Myocyte (in vitro differentiated cells): ENCODE measurements at regions not wholly inside any gene's neighbourhood (a gene's known extent, or its start where the extent isn't known, plus 50 kb on each side); places are given as distances from the start of the nearest gene placed in this dataset.
"Not testable (repeated sequence)": the region's sequence is repeated elsewhere in the genome, so short reads cannot be mapped to it uniquely, and the experiment has no call there.

Experiments used
- DNase-seq: peaks from one replicate; pipeline ENCODE4 v3.0.0-alpha.2; 2012; ENCODE audit warnings: low read depth

DNA sequence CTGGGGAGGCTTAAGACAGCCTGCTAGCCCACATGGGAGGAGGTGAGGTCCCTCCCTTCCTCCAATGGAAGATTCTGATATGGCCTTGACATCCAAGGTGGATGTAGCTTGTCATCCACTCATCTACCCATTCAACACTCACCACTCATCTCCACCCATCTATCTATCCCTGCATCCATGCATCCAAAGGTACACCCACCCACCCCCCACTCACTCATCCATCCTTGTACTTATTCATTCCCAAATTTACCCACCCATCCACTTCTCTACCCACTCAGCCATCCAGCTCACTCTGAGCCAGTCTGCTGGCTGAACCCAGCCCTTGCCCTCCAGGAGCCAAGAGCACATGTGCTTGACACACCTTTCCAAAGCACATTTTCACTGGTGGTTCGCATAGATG is 189.7 kb downstream of the TLE3 start:
- no peak for DNase-seq

DNA sequence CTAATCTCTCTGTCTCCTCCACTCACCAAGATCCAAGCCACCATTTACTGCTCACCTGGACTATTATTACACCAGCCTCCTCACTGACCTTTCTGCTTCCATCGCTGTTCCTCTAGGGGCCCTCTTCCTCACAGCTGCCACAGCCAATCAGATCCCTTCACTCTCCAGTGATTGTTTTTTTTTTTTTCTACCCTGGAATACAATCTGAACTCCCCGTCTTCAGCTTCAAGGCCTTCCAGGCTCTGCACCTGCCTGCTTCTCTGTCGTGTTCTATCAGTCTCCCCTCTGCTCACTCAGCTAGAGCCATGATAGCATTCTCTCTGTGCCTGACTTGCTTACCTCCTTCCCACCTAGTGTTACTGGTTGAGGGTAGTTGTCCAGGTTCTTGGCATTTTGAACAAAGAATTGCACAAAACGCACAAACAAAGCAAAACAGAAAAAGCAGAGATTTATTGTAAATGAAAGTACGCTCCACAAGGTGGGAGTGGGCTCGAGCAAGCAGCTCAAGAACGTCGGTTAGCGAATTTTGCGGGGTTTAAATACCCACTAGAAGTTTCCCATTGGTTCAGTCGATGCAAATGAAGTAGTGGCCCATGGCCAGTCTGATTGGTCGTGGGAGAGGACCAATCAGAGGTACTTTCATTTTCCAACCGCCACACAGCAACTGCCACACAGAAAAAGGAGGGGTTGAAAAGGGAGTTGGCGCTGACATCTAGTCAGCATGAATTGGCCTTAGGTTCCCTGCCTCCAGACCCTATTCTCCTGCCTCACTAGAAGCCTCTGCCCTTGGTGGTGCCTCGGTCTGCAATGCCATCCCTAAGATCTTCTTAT is 188.9 kb downstream of the TLE3 start:
- no peak for DNase-seq

DNA sequence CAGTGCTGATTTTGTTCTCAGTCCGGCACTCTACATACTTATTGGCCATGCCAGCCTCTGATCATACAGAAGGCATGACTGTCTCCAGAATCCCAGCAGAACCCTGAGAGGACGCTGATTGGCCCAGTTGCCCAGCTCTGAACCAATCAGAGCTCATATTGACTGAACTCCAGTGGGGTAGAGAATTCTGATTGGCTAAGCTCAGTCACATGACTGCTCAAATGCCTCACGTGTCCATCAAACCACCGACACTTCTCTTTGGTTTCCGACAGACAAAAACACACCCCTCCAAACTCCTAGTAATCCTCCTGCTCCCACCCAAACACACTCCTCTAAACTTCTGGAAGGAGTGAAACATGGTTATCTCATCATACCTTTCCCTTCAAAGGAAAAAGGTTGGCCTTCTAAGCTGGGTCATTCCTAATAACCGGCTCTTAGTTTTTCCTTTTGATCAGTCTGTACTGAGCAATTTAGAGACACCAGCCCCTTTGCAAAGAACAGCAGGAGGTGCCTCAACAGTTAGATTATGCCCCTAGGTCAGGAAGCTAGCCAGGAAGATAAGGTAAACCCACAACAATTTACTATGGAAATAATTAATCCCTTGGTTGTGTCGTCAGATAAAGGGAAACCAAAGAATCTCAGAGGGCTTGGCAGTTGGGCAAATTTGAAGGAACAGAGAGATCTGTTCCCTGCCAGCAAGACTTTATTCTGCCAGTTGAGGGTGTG is 187.8 kb downstream of the TLE3 start:
- no peak for DNase-seq

DNA sequence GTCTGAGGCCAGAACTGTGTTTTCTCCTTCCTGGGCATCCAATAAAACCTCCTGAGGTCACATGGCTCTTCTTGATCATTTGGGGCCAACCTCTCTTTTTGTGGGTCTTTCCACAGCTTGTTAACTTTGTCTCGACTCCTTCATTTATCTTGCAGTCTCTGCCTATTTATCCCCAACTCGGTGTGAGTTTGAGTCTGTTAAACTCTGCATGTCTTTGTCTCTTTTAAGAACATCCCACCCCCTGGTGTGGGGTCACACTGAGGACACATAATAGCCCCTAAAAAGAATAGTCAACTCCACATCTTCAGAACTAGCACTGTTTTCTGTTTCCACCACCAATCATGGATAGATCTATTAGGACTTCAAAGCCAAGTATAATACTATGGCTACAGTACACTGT is 187.2 kb downstream of the TLE3 start:
- no peak for DNase-seq

- no peak for DNase-seq
These were observed 185.6 kb downstream of the TLE3 start for GRCh38 chr15:69912116-69912515.

DNA sequence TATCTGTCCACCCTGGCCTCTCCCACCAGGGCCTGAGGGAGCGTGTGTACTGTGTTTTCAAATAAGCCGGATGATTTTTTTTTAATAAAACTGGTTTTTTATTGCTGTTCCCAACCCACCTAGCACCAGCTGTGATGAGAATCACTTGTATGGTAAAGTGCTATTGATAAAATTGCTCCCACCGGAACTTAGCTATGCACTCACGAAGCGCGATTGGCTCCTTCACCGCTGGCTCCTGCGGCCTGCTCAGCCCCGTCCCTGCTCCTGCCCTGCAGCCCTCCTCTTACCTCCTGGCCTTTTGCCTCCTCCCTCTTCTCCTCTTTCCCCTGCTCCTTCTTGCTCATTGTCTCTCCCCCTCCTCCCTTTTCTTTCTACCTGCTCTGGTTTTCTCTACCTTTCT is 183.7 kb downstream of the TLE3 start:
- no peak for DNase-seq

DNA sequence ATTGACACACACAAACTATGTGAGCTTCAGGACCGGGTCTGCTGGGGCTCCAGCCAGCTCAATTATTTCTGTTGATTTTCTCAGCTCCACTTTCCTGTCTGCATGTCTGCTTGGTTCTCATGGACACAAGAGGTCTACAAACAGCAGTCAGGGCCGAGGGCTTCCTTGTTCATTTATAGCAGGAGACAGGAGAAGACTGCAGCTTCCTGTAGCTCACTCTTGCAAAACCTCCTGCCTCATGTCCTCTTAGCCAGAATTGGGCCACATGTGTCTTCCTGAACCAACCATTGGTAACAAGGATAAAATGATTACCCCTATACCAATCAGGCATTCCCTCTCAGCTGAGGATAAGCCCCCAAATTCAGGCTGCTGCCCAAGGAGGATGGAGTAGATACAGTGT is 182.8 kb downstream of the TLE3 start:
- DNase-seq = no peak

DNA sequence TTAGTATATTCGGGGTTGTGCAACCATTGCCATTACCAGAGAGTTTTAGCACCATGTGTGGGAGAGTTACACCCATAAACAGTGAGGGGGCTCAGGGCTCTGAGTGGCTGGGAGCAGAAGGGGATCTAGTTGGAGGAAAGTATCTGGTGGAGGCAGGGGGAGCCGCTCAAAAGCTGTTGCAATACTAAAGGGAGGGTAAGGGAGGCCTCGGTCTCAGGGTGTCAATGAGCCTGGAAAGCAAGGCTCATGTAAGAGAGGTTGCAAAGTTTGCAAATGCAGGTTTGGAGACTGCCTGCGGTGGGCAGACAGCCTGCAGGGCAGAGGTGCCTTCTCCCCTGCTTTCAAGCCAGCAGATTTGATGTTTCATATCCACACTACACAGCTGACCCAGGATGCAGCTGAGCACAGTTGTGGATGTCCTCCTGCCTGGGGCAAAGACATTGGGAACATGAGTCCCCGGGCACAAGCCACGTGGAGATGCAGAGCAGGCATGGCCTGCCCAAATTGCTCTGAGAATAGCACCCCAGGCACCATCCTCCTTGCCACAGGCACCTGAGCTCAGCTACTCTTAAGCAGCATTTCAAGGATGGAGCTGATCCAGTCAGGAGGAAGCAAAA is 181.4 kb downstream of the TLE3 start:
- DNase-seq = no peak

DNA sequence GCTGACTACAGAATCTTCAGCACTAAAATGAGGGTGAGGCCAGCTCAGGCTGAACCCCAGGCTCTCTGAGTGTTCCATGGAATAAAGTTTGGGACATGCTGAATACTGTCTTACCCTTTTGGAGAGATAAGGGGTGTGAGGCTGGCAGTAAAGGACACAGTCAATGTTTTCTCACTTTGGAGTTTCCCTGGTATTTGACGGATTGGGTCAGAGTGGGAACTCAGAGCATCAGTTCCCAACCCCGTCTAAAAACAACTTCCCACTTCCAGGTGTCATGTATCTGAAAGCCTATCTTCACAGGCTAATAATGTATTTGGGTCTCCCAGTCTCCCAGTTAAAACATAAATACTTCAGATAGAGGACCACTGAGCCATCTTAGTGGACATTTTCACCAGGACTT is 180.7 kb downstream of the TLE3 start:
- no peak for DNase-seq

DNA sequence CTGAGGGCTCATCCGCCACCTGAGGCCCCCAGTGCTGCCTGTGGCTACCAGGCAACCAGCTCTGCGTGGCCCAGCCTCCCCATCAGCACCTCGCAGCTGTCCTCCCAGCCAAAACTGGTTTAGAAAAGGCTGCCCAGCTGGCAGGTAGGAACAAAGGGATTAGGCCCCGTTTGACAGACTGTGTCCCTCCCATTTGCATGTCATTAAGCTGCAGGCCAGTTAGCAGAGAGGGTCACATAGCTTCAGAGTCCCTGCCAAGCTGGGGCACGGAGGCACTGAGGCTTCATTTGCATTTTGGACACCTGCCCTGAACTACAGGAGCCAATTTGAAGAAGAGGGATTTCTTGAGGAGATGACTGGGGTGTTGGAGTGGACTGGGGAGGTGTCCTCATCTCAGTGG is 177.9 kb downstream of the TLE3 start:
- DNase-seq = peak; percentile 22

DNA sequence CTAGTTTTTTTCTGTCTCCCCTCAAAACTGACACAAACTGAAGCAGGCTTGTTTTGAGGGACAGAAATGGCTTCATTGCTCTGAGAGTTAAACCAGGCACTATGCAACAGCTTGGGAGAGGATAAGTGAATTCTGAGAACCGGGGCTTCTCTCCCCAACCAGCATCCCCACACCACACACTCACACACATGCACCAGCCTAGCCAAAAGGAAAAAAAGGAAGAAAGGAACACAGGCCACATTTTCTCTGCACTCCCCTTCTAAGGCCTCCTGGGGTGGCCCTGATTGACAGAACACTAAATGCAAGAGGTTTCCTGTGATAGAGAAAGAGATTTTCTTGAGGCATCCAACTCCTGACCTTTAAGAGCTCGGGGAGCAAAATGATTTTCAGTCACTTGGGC is 177.5 kb downstream of the TLE3 start:
- no peak for DNase-seq

DNA sequence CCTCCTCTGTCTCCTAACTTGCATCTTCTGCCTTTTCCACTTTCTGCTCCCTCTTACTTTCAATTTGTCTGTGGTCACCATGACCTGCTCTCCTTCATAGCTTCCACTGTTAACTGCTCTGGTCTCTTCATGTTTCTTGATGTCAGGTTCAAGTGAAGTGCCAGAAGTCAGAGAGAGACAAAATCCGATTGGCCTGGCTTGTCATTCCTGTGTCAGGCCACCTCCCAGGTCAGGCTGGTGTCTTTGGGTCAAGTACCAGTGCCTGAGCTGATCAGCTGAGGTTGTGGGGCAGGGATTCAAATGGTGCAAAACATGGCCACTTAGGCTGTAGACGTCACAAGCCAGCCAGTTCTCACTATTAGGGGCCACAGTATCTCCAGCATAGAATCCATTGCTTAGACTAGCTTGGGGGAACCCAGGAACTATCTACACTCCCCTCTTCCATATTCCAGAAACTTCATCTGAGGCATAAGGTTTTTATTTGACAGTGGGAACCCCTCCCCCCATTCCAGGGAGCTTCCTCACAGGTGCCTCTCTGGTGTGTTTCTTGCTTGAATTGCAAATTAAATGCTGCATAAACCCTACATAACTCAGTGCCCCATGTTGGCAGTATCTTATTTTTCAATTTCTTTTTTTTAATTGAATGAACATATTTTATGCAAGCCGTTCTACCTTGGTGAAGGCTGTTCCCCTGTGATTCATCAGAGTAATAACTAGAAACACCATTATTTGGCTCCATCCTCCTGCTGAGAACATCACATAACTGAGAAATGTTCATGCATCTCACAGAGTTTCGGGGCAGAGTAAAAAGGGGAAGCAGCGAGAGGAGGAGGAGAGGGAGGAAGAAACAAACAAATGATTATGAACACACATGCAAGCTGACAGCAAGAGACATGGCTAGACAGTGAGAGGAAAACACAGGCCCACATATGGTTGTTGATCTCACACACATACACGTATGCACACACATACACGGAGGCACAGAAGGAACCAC is 175.8 kb downstream of the TLE3 start:
- no peak for DNase-seq

DNA sequence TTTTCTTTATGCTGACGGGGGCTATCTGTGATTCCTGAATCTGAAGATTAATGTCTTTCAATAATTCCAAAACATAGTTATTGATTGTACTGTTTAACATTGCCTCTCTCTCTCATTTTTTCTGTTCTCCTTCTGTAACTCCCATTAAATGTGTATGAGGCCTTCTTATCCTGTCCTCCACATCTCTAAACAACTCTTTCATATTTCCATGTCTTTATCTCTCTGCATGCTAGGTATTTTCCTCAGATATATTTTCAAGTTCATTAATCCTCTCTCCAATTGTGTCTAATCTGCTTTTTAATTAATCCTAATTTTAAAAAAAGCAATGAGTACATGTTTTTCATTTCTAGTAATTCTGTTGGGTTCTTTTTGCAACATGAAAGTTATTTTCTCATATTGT is 173.2 kb downstream of the TLE3 start:
- no peak for DNase-seq

DNA sequence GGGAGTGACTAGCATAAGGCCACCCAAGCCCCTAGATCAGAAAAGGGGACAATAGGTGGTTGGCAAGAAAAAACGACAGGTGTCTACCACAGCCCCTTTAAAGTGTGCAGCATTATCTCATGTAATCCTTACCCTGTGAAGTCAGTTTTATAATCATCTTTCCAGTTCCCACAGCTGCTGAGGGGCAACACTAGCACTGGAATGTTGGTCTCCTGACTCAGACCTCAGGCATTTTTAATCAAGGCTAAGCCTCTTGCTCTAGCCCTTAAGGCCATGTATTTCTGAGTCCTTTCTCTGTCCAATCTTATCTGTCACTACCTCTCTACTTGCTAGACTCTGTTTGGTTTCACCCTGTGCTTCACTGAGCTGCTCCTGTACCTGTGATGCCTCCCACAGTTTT is 171.7 kb downstream of the TLE3 start:
- DNase-seq = peak; percentile 88

- DNase-seq = peak; percentile 55
These were observed 171.0 kb downstream of the TLE3 start for GRCh38 chr15:69926721-69927120.

GRCh38 chr15:69928890-69929289 is 168.8 kb downstream of the TLE3 start:
- not testable (repeated sequence) for DNase-seq

GRCh38 chr15:69929905-69930630 is 167.6 kb downstream of the TLE3 start:
- DNase-seq = no peak

DNA sequence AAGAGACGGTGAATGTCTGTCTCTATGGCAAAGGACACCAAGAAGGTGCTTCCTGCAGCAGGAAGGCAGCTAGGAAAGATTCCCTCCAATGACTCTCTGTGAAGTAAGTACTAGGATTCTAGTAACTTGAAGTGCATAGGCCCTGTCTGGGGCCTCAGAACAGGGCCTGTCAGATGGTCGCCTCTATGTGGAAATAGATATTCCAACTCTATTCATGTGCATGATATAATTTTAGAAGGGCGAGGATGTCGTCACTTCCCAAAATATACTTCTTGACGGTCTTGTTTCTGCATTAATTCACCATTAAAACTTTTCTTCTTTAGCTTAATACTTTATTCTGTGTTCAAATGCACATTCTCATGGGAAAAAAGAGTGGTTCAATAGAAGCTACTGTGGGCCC is 167.0 kb downstream of the TLE3 start:
- peak; percentile 54 for DNase-seq

GRCh38 chr15:69931156-69931555 is 166.6 kb downstream of the TLE3 start:
- DNase-seq = peak; percentile 65

GRCh38 chr15:69934607-69935006 is 163.1 kb downstream of the TLE3 start:
- DNase-seq = no peak
